ENCODE measurements at regions not wholly inside any gene's neighbourhood (a gene's known extent, or its start where the extent isn't known, plus 50 kb on each side); places are given as distances from the start of the nearest gene placed in this dataset.

GRCh38 chr7:41403291-41403690 is 299.6 kb downstream of the INHBA start:
- no peak for TF ChIP-seq MAX (IDR thresholded peaks at IDR 0.05; ENCODE audit: low read depth)
- no peak for TF ChIP-seq CTCF (IDR thresholded peaks at IDR 0.05)
- TF ChIP-seq YY1 (IDR thresholded peaks at IDR 0.05; ENCODE audit: low read depth), result no peak
- TF ChIP-seq RAD21 (IDR thresholded peaks at IDR 0.05; ENCODE audit: low read length), result no peak
- TF ChIP-seq USF1 (IDR thresholded peaks at IDR 0.05; ENCODE audit: borderline replicate concordance, low read depth), result no peak
- TF ChIP-seq JUND (IDR thresholded peaks at IDR 0.05), result no peak
- no peak for TF ChIP-seq EP300 (IDR thresholded peaks at IDR 0.05; ENCODE audit: borderline replicate concordance in 1 of 2, low read depth in 1 of 2, low read length in 1 of 2)
- no peak for TF ChIP-seq EZH2phosphoT487 (IDR thresholded peaks at IDR 0.05; ENCODE audit: borderline replicate concordance, low read depth)

Data from SK-N-SH (cell line).